ENCODE measurements at regions not wholly inside any gene's neighbourhood (a gene's known extent, or its start where the extent isn't known, plus 50 kb on each side); places are given as distances from the start of the nearest gene placed in this dataset.
"Not testable (repeated sequence)": the region's sequence is repeated elsewhere in the genome, so short reads cannot be mapped to it uniquely, and the experiment has no call there.

- no peak for DNase-seq (ENCODE audit: low spot score)
Observed at GRCh38 chr2:44086629-44087028, 82.0 kb upstream of the PPM1B start.

GRCh38 chr2:44087036-44087713 is 81.5 kb upstream of the PPM1B start:
- DNase-seq (ENCODE audit: low spot score), result peak; percentile 96

- DNase-seq (ENCODE audit: low spot score), result no peak
Observed at GRCh38 chr2:44087714-44088092, 81.0 kb upstream of the PPM1B start.

- DNase-seq (ENCODE audit: low spot score), result not testable (repeated sequence)
Observed at GRCh38 chr2:44092519-44092918, 76.2 kb upstream of the PPM1B start.

- no peak for DNase-seq (ENCODE audit: low spot score)
Observed at GRCh38 chr2:44093970-44094369, 74.7 kb upstream of the PPM1B start.

GRCh38 chr2:44097322-44097907 is 71.3 kb upstream of the PPM1B start:
- no peak for DNase-seq (ENCODE audit: low spot score)

- no peak for DNase-seq (ENCODE audit: low spot score)
Observed at GRCh38 chr2:44098050-44098449, 70.6 kb upstream of the PPM1B start.

GRCh38 chr2:44098891-44099290 is 69.8 kb upstream of the PPM1B start:
- no peak for DNase-seq (ENCODE audit: low spot score)

- no peak for DNase-seq (ENCODE audit: low spot score)
Observed at GRCh38 chr2:44100351-44100750, 68.3 kb upstream of the PPM1B start.

GRCh38 chr2:44101246-44101645 is 67.4 kb upstream of the PPM1B start:
- no peak for DNase-seq (ENCODE audit: low spot score)

- no peak for DNase-seq (ENCODE audit: low spot score)
Observed at GRCh38 chr2:44102790-44103562, 65.7 kb upstream of the PPM1B start.

- no peak for DNase-seq (ENCODE audit: low spot score)
Observed at GRCh38 chr2:44103639-44104038, 65.0 kb upstream of the PPM1B start.

- DNase-seq (ENCODE audit: low spot score), result no peak
Observed at GRCh38 chr2:44104855-44105271, 63.8 kb upstream of the PPM1B start.

GRCh38 chr2:44106509-44106908 is 62.2 kb upstream of the PPM1B start:
- DNase-seq (ENCODE audit: low spot score), result not testable (repeated sequence)

- DNase-seq (ENCODE audit: low spot score), result no peak
Observed at GRCh38 chr2:44107086-44107740, 61.5 kb upstream of the PPM1B start.

GRCh38 chr2:44107974-44108373 is 60.7 kb upstream of the PPM1B start:
- DNase-seq (ENCODE audit: low spot score), result no peak

- no peak for DNase-seq (ENCODE audit: low spot score)
Observed at GRCh38 chr2:44109166-44109565, 59.5 kb upstream of the PPM1B start.

GRCh38 chr2:44110444-44110843 is 58.2 kb upstream of the PPM1B start:
- DNase-seq (ENCODE audit: low spot score), result no peak

GRCh38 chr2:44112096-44112495 is 56.6 kb upstream of the PPM1B start:
- no peak for DNase-seq (ENCODE audit: low spot score)

GRCh38 chr2:44116319-44116718 is 52.4 kb upstream of the PPM1B start:
- no peak for DNase-seq (ENCODE audit: low spot score)

- DNase-seq (ENCODE audit: low spot score), result no peak
Observed at GRCh38 chr2:44118257-44118656, 50.4 kb upstream of the PPM1B start.

Data from hematopoietic multipotent progenitor cell treated with erythropoietin and hydrocortisone succinate and interleukin-3 and kit ligand, for 17 days (in vitro differentiated cells).